ENCODE measurements at regions not wholly inside any gene's neighbourhood (a gene's known extent, or its start where the extent isn't known, plus 50 kb on each side); places are given as distances from the start of the nearest gene placed in this dataset.

DNA sequence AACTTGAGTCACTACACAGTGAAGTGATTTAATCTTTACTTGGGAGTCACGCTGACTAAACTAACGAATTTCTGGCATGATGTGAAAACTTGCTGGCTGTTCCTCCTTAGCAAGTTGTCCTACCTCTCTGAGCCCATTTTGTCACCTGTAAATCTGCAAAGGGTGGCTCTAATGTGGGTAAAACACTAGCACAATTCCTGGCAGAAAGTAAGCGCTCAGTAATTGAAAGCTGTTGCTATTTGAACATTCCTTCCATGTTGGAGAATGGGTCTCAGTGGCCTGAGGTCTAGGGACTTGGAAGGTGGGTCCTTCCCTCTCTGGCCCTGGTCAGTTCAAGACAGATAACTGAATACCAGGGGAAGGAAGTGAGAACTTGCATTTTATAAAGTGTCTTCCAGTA is 309.0 kb upstream of the PROX1 start:
- TF ChIP-seq CTCF (IDR thresholded peaks at IDR 0.05; ENCODE audit: unreplicated experiment) = no peak
- Mint-ChIP-seq H3K9me3 (ENCODE audit: unreplicated experiment) (no peaks in the 10 kb centered on the region), H3K36me3 (ENCODE audit: low read depth, unreplicated experiment) (no peaks in the 10 kb centered on the region), H3K27me3 (ENCODE audit: unreplicated experiment) (no peaks in the 10 kb centered on the region), H3K4me1 (ENCODE audit: unreplicated experiment) (no peaks in the 10 kb centered on the region), H3K4me3 (ENCODE audit: unreplicated experiment) (no peak overlapping the region), H3K27ac (ENCODE audit: unreplicated experiment) (no peak overlapping the region)
- no peak for DNase-seq (ENCODE audit: low spot score)

DNA sequence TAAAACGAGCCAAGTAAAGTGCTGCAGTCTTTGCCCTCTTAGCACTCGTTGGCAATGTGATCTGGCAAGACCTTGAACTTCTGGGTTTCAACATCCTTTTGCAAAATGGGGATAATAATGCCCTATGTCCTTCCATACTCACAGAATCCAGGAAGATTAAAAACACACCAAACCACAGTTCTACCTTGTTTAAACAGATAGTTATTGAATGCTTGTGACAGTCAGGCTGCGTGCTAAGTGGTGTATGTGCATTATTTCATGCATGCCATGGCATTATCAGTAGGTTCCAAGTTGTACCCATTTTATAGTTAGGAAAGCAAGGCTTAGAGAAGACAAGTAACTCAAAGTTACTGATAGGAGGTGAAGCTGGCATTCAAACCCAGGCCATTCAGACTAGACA is 308.6 kb upstream of the PROX1 start:
- Mint-ChIP-seq H3K36me3 (ENCODE audit: low read depth, unreplicated experiment) (no peaks in the 10 kb centered on the region), H3K9me3 (ENCODE audit: unreplicated experiment) (no peaks in the 10 kb centered on the region), H3K4me1 (ENCODE audit: unreplicated experiment) (no peaks in the 10 kb centered on the region), H3K4me3 (ENCODE audit: unreplicated experiment) (no peak overlapping the region), H3K27me3 (ENCODE audit: unreplicated experiment) (no peaks in the 10 kb centered on the region), H3K27ac (ENCODE audit: unreplicated experiment) (no peak overlapping the region)
- DNase-seq (ENCODE audit: low spot score) = no peak
- no peak for TF ChIP-seq CTCF (IDR thresholded peaks at IDR 0.05; ENCODE audit: unreplicated experiment)

- H3K27me3 Mint-ChIP-seq (ENCODE audit: unreplicated experiment) = no peaks in the 10 kb centered on the region
- DNase-seq (ENCODE audit: low spot score) = no peak
- H3K4me3 Mint-ChIP-seq (ENCODE audit: unreplicated experiment) = no peak overlapping the region
- no peak overlapping the region for H3K27ac Mint-ChIP-seq (ENCODE audit: unreplicated experiment)
- no peak for TF ChIP-seq CTCF (IDR thresholded peaks at IDR 0.05; ENCODE audit: unreplicated experiment)
- H3K36me3 Mint-ChIP-seq (ENCODE audit: low read depth, unreplicated experiment) = no peaks in the 10 kb centered on the region
- H3K4me1 Mint-ChIP-seq (ENCODE audit: unreplicated experiment) = no peaks in the 10 kb centered on the region
- H3K9me3 Mint-ChIP-seq (ENCODE audit: unreplicated experiment) = no peaks in the 10 kb centered on the region
Measured at GRCh38 chr1:213680677-213681325, 307.0 kb upstream of the PROX1 start.

GRCh38 chr1:213681788-213682340 is 305.9 kb upstream of the PROX1 start:
- H3K27ac Mint-ChIP-seq (ENCODE audit: unreplicated experiment) = no peak overlapping the region
- no peaks in the 10 kb centered on the region for H3K9me3 Mint-ChIP-seq (ENCODE audit: unreplicated experiment)
- H3K4me3 Mint-ChIP-seq (ENCODE audit: unreplicated experiment) = no peak overlapping the region
- TF ChIP-seq CTCF (IDR thresholded peaks at IDR 0.05; ENCODE audit: unreplicated experiment) = no peak
- DNase-seq (ENCODE audit: low spot score) = no peak
- no peaks in the 10 kb centered on the region for H3K27me3 Mint-ChIP-seq (ENCODE audit: unreplicated experiment)
- H3K4me1 Mint-ChIP-seq (ENCODE audit: unreplicated experiment) = no peaks in the 10 kb centered on the region
- no peaks in the 10 kb centered on the region for H3K36me3 Mint-ChIP-seq (ENCODE audit: low read depth, unreplicated experiment)

GRCh38 chr1:213683529-213683928 is 304.2 kb upstream of the PROX1 start:
- TF ChIP-seq CTCF (IDR thresholded peaks at IDR 0.05; ENCODE audit: unreplicated experiment) = no peak
- H3K36me3 Mint-ChIP-seq (ENCODE audit: low read depth, unreplicated experiment) = no peaks in the 10 kb centered on the region

More at GRCh38 chr1:213683529-213683928, 304.2 kb upstream of the PROX1 start:
- Mint-ChIP-seq H3K27me3 (ENCODE audit: unreplicated experiment) (peaks cover 2% of the 10 kb centered on the region), H3K27ac (ENCODE audit: unreplicated experiment) (no peak overlapping the region), H3K4me1 (ENCODE audit: unreplicated experiment) (peaks cover 7% of the 10 kb centered on the region), H3K9me3 (ENCODE audit: unreplicated experiment) (no peaks in the 10 kb centered on the region), H3K4me3 (ENCODE audit: unreplicated experiment) (no peak overlapping the region)
- DNase-seq (ENCODE audit: low spot score) = no peak

Data from endothelial cell (in vitro differentiated cells).